ENCODE measurements at regions not wholly inside any gene's neighbourhood (a gene's known extent, or its start where the extent isn't known, plus 50 kb on each side); places are given as distances from the start of the nearest gene placed in this dataset.
"Not testable (repeated sequence)": the region's sequence is repeated elsewhere in the genome, so short reads cannot be mapped to it uniquely, and the experiment has no call there.

- TF ChIP-seq RNF2 (IDR thresholded peaks at IDR 0.05; ENCODE audit: borderline replicate concordance, low read depth, low read length, missing control alignments, poor library complexity, severe bottlenecking) (no peak), KDM5A (IDR thresholded peaks at IDR 0.05; ENCODE audit: low read length) (no peak), MAX (IDR thresholded peaks at IDR 0.05) (no peak), BRCA1 (IDR thresholded peaks at IDR 0.05; ENCODE audit: low read depth, low read length) (no peak)
Observed at GRCh38 chr7:46089281-46089680, 168.2 kb upstream of the IGFBP3 start (continued).

DNA sequence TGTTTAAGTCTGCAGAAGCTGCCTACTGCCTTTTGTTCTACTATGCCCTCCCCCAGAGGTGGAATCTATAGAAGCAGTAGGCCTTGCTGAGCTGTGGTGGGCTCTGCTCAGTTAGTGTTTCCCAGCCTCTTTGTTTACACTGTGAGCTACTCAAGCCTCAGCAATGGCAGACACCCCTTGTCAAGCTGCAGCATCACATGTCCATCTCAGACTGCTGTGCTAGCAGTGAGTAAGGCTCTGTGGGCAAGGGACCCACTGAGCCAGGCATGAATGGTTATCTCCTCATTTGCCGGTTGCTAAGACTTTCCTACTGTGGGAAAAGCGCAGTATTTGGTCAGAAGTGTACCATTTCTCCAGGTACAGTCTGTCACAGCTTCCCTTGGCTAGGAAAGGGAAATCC is 167.4 kb upstream of the IGFBP3 start:
- H2BK15ac ChIP-seq (ENCODE audit: low read length); H3K79me2 ChIP-seq (ENCODE audit: control insufficient read depth in 1 of 2, insufficient read depth in 2 of 2, low read length in 2 of 2); H3K4me3 ChIP-seq (ENCODE audit: extremely low read depth in 1 of 4, insufficient read depth in 2 of 4, low read depth in 3 of 4, low read length in 4 of 4); H4K91ac ChIP-seq (replicated peaks; ENCODE audit: insufficient read length, low read length); H3K27me3 ChIP-seq (replicated peaks in 1 of 4; ENCODE audit: control insufficient read depth in 3 of 4, extremely low read depth in 1 of 4, insufficient read depth in 3 of 4, low read length in 3 of 4); DNase-seq (ENCODE audit: low read depth in 1 of 2, low spot score in 2 of 2); H4K8ac ChIP-seq (ENCODE audit: extremely low read depth, insufficient read depth, low read length); H3K4ac ChIP-seq (replicated peaks; ENCODE audit: insufficient read length, low read depth, low read length); H3K14ac ChIP-seq (ENCODE audit: insufficient read length); H3K79me1 ChIP-seq (ENCODE audit: low read depth, low read length); H3K4me2 ChIP-seq (ENCODE audit: insufficient read depth in 1 of 2, low read depth in 2 of 2, low read length in 2 of 2); POLR2A ChIA-PET (ENCODE audit: partially characterized antibody); H3K23ac ChIP-seq (ENCODE audit: insufficient read length); H3K9me3 ChIP-seq (ENCODE audit: insufficient read depth in 2 of 2, low read depth in 1 of 2, low read length in 1 of 2); H2AK5ac ChIP-seq (ENCODE audit: low read depth, low read length); H3K23me2 ChIP-seq (ENCODE audit: low read depth, low read length); H2BK12ac ChIP-seq (ENCODE audit: low read depth, low read length); H3K4me1 ChIP-seq (replicated peaks in 1 of 4; ENCODE audit: control insufficient read depth in 3 of 4, insufficient read depth in 4 of 4, low read length in 3 of 4); H3K9ac ChIP-seq (replicated peaks in 1 of 4; ENCODE audit: extremely low read depth in 1 of 4, low read depth in 3 of 4, low read length in 3 of 4); H2BK5ac ChIP-seq (ENCODE audit: low read depth, low read length); H2AFZ ChIP-seq (ENCODE audit: low read length); H3K36me3 ChIP-seq (ENCODE audit: control insufficient read depth in 2 of 4, insufficient read depth in 4 of 4, low read length in 3 of 4); H3K18ac ChIP-seq (ENCODE audit: extremely low read depth, low read length); H4K20me1 ChIP-seq (replicated peaks in 1 of 2; ENCODE audit: control insufficient read depth in 1 of 2, insufficient read depth in 2 of 2, low read length in 2 of 2); H3K27ac ChIP-seq (ENCODE audit: low read depth, low read length); FAIRE-seq; H4K5ac ChIP-seq (ENCODE audit: insufficient read length, low read depth, low read length); H3K56ac ChIP-seq (replicated peaks; ENCODE audit: insufficient read length, low read depth, low read length); H2BK20ac ChIP-seq (ENCODE audit: low read length); H2BK120ac ChIP-seq (replicated peaks; ENCODE audit: low read depth, low read length): not testable (repeated sequence)
- WGBS, 2 experiments (ENCODE audit: extremely low coverage in 1 of 2, insufficient coverage in 1 of 2, insufficient read length in 1 of 2, insufficient replicate concordance in 2 of 2, low coverage in 1 of 2, low lambda C conversion rate in 2 of 2, missing lambda C conversion rate in 1 of 2), result 80% methylated on average over 2 of the region's 2 CpGs; no CpG with 5 or more reads in 1 of the 2 experiments
- CTCF ChIA-PET (ENCODE audit: partially characterized antibody), result interaction anchor here (1.2 kb wide), 1 partner anchor 166 kb away, joined by 4 read pairs; no protein-coding TSS in a partner anchor

Data from H1 (cell line).